ENCODE measurements at regions not wholly inside any gene's neighbourhood (a gene's known extent, or its start where the extent isn't known, plus 50 kb on each side); places are given as distances from the start of the nearest gene placed in this dataset.

- Histone ChIP-seq H3K4me3 (ENCODE audit: low read depth, low read length, poor library complexity, severe bottlenecking) (no peak overlapping the region), H3K9me3 (ENCODE audit: low read depth, low read length, poor library complexity, severe bottlenecking) (no peaks in the 10 kb centered on the region), H3K27me3 (replicated peaks; ENCODE audit: insufficient read depth, low read depth, low read length, poor library complexity) (no peaks in the 10 kb centered on the region), H3K27ac (ENCODE audit: low read depth, low read length, poor library complexity, severe bottlenecking) (no peak overlapping the region), H3K36me3 (ENCODE audit: insufficient read depth, low read length, poor library complexity, severe bottlenecking) (no peaks in the 10 kb centered on the region), H3K4me1 (ENCODE audit: insufficient read depth, low read length, poor library complexity, severe bottlenecking) (no peaks in the 10 kb centered on the region)
- intact Hi-C loops (cut with micrococcal nuclease; ENCODE audit: unreplicated experiment) = no loop called here
- no peak for TF ChIP-seq EZH2 (IDR thresholded peaks at IDR 0.05; ENCODE audit: borderline replicate concordance, low read depth, low read length, poor library complexity, severe bottlenecking)
- TF ChIP-seq CTCF (conservative IDR thresholded peaks at IDR 0.05; ENCODE audit: low read depth, low read length) = no peak
- no peak for DNase-seq (ENCODE audit: low spot score)
- ChIA-PET CTCF (no interaction called here), POLR2A (ENCODE audit: low non-redundant PET) (no interaction called here)
- no TSS peak for BruUV-seq (replicated peaks)
These were observed 414.0 kb upstream of the TNP1 start for GRCh38 chr2:217273851-217274250.

- Histone ChIP-seq H3K27me3 (replicated peaks; ENCODE audit: insufficient read depth, low read depth, low read length, poor library complexity) (no peaks in the 10 kb centered on the region), H3K4me3 (ENCODE audit: low read depth, low read length, poor library complexity, severe bottlenecking) (no peak overlapping the region), H3K4me1 (ENCODE audit: insufficient read depth, low read length, poor library complexity, severe bottlenecking) (no peaks in the 10 kb centered on the region), H3K36me3 (ENCODE audit: insufficient read depth, low read length, poor library complexity, severe bottlenecking) (no peaks in the 10 kb centered on the region), H3K9me3 (ENCODE audit: low read depth, low read length, poor library complexity, severe bottlenecking) (peaks cover under 1% of the 10 kb centered on the region), H3K27ac (ENCODE audit: low read depth, low read length, poor library complexity, severe bottlenecking) (no peak overlapping the region)
- intact Hi-C loops (cut with micrococcal nuclease; ENCODE audit: unreplicated experiment) = no loop called here
- no peak for TF ChIP-seq EZH2 (IDR thresholded peaks at IDR 0.05; ENCODE audit: borderline replicate concordance, low read depth, low read length, poor library complexity, severe bottlenecking)
- no peak for TF ChIP-seq CTCF (conservative IDR thresholded peaks at IDR 0.05; ENCODE audit: low read depth, low read length)
- no TSS peak for BruUV-seq (replicated peaks)
- ChIA-PET CTCF (no interaction called here), POLR2A (ENCODE audit: low non-redundant PET) (no interaction called here)
- no peak for DNase-seq (ENCODE audit: low spot score)
These were observed 413.3 kb upstream of the TNP1 start for GRCh38 chr2:217273162-217273561.

GRCh38 chr2:217271813-217272212 is 411.9 kb upstream of the TNP1 start:
- Histone ChIP-seq H3K27me3 (replicated peaks; ENCODE audit: insufficient read depth, low read depth, low read length, poor library complexity) (no peaks in the 10 kb centered on the region), H3K36me3 (ENCODE audit: insufficient read depth, low read length, poor library complexity, severe bottlenecking) (no peaks in the 10 kb centered on the region)

More at GRCh38 chr2:217271813-217272212, 411.9 kb upstream of the TNP1 start:
- no peak for TF ChIP-seq EZH2 (IDR thresholded peaks at IDR 0.05; ENCODE audit: borderline replicate concordance, low read depth, low read length, poor library complexity, severe bottlenecking)
- no peak for TF ChIP-seq CTCF (conservative IDR thresholded peaks at IDR 0.05; ENCODE audit: low read depth, low read length)
- DNase-seq (ENCODE audit: low spot score) = no peak
- intact Hi-C loops (cut with micrococcal nuclease; ENCODE audit: unreplicated experiment) = no loop called here
- ChIA-PET POLR2A (ENCODE audit: low non-redundant PET) (no interaction called here), CTCF (no interaction called here)
- peaks cover 10% of the 10 kb centered on the region for H3K9me3 ChIP-seq (ENCODE audit: low read depth, low read length, poor library complexity, severe bottlenecking)
- BruUV-seq (replicated peaks) = no TSS peak
- H3K4me1 ChIP-seq (ENCODE audit: insufficient read depth, low read length, poor library complexity, severe bottlenecking) = no peaks in the 10 kb centered on the region
- H3K4me3 ChIP-seq (ENCODE audit: low read depth, low read length, poor library complexity, severe bottlenecking) = no peak overlapping the region
- H3K27ac ChIP-seq (ENCODE audit: low read depth, low read length, poor library complexity, severe bottlenecking) = no peak overlapping the region
